ENCODE measurements at regions not wholly inside any gene's neighbourhood (a gene's known extent, or its start where the extent isn't known, plus 50 kb on each side); places are given as distances from the start of the nearest gene placed in this dataset.

- no peak for FAIRE-seq
- no peak for ATAC-seq
- no peak for DNase-seq (ENCODE audit: low spot score)
- peaks cover 86% of the 10 kb centered on the region for H3K9me3 ChIP-seq (ENCODE audit: low read length)
- WGBS (ENCODE audit: low lambda C conversion rate) = under 1% methylated on average over 4 of the region's 4 CpGs
- POLR2A ChIA-PET = no interaction called here
- H3K27ac ChIP-seq (ENCODE audit: extremely low read length, insufficient read depth, low read length) = no peak overlapping the region
- intact Hi-C loops (cut with micrococcal nuclease; ENCODE audit: unreplicated experiment) = no loop called here
- H3K9ac ChIP-seq (ENCODE audit: insufficient read depth, low read depth, low read length) = no peak overlapping the region
- CTCF ChIA-PET (ENCODE audit: low intra/inter-chr PET ratio, low total read pairs) = no interaction called here
- H3K4me3 ChIP-seq (replicated peaks in 1 of 3; ENCODE audit: insufficient read depth in 1 of 3, low read depth in 2 of 3, low read length in 3 of 3) = no peak overlapping the region
- H3K79me2 ChIP-seq (ENCODE audit: insufficient read depth, low read length) = no peaks in the 10 kb centered on the region
- BruUV-seq (replicated peaks) = no TSS peak
- H4K20me1 ChIP-seq (ENCODE audit: insufficient read depth, low read length) = no peaks in the 10 kb centered on the region
- no peak overlapping the region for H3K4me2 ChIP-seq (ENCODE audit: low read depth, low read length)
- no peaks in the 10 kb centered on the region for H3K27me3 ChIP-seq (ENCODE audit: control insufficient read depth in 1 of 2, insufficient read depth in 2 of 2, low read length in 2 of 2)
- TF ChIP-seq, protein P1, sequence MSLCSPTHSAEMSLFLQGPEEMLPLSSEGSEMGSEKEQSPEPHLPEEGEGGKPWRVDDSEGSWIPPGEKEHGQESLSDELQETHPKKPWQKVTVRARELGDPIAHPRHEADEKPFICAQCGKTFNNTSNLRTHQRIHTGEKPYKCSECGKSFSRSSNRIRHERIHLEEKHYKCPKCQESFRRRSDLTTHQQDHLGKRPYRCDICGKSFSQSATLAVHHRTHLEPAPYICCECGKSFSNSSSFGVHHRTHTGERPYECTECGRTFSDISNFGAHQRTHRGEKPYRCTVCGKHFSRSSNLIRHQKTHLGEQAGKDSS (CRISPR knock-in tag; IDR thresholded peaks at IDR 0.05; ENCODE audit: borderline replicate concordance, low read depth) = no peak
- no peak for TF ChIP-seq ZNF614 (CRISPR knock-in tag; IDR thresholded peaks at IDR 0.05; ENCODE audit: borderline replicate concordance)
- TF ChIP-seq, protein P2, sequence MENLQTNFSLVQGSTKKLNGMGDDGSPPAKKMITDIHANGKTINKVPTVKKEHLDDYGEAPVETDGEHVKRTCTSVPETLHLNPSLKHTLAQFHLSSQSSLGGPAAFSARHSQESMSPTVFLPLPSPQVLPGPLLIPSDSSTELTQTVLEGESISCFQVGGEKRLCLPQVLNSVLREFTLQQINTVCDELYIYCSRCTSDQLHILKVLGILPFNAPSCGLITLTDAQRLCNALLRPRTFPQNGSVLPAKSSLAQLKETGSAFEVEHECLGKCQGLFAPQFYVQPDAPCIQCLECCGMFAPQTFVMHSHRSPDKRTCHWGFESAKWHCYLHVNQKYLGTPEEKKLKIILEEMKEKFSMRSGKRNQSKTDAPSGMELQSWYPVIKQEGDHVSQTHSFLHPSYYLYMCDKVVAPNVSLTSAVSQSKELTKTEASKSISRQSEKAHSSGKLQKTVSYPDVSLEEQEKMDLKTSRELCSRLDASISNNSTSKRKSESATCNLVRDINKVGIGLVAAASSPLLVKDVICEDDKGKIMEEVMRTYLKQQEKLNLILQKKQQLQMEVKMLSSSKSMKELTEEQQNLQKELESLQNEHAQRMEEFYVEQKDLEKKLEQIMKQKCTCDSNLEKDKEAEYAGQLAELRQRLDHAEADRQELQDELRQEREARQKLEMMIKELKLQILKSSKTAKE (CRISPR knock-in tag; IDR thresholded peaks at IDR 0.05; ENCODE audit: borderline replicate concordance) = no peak
- TF ChIP-seq, protein P3, sequence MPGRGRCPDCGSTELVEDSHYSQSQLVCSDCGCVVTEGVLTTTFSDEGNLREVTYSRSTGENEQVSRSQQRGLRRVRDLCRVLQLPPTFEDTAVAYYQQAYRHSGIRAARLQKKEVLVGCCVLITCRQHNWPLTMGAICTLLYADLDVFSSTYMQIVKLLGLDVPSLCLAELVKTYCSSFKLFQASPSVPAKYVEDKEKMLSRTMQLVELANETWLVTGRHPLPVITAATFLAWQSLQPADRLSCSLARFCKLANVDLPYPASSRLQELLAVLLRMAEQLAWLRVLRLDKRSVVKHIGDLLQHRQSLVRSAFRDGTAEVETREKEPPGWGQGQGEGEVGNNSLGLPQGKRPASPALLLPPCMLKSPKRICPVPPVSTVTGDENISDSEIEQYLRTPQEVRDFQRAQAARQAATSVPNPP (CRISPR knock-in tag; IDR thresholded peaks at IDR 0.05) = no peak
- H3K4me1 ChIP-seq (ENCODE audit: insufficient read depth, low read length) = no peaks in the 10 kb centered on the region
- no peaks in the 10 kb centered on the region for H3K36me3 ChIP-seq (replicated peaks in 1 of 2; ENCODE audit: control insufficient read depth in 1 of 2, insufficient read depth in 2 of 2, low read length in 2 of 2)
- in situ Hi-C loops (cut with HindIII; ENCODE audit: extremely low pct_ligation_motif_present, low pct_unique_long_range_greater_than_20kb) = no loop called here
- no peak overlapping the region for H2AFZ ChIP-seq (ENCODE audit: low read length)
Measured at GRCh38 chr1:106584676-106585075, 471.8 kb upstream of the PRMT6 start.
